Immature natural killer cell (primary cell): ENCODE measurements at regions not wholly inside any gene's neighbourhood (a gene's known extent, or its start where the extent isn't known, plus 50 kb on each side); places are given as distances from the start of the nearest gene placed in this dataset.

ENCODE experiments used
- DNase-seq, 3 donors: peaks; one replicate each; pipeline ENCODE4 v3.0.0; 2022; ENCODE audit warnings: mixed read lengths in 1 of 3
- H3K27ac Mint-ChIP-seq, 6 donors: one replicate each; pipeline ENCODE4 v1.8.0; 2020; ENCODE audit warnings: mixed read lengths in 6 of 6, mild to moderate bottlenecking in 5 of 6, inconsistent platforms in 4 of 6, moderate library complexity in 3 of 6
- H3K27me3 Mint-ChIP-seq, 3 donors: one replicate each; pipeline ENCODE4 v1.8.0; 2020 to 2021; ENCODE audit warnings: low read depth in 3 of 3, mild to moderate bottlenecking in 3 of 3, mixed read lengths in 3 of 3, moderate library complexity in 3 of 3, inconsistent platforms in 1 of 3
- H3K36me3 Mint-ChIP-seq, 3 donors: one replicate each; pipeline ENCODE4 v1.8.0; 2020; ENCODE audit warnings: mixed read lengths in 3 of 3, inconsistent platforms in 2 of 3, mild to moderate bottlenecking in 2 of 3
- H3K4me1 Mint-ChIP-seq, 2 donors: one replicate each; pipeline ENCODE4 v1.8.0; 2020; ENCODE audit warnings: inconsistent platforms in 2 of 2, mild to moderate bottlenecking in 2 of 2, mixed read lengths in 2 of 2, moderate library complexity in 1 of 2
- H3K4me3 Mint-ChIP-seq, 5 donors: one replicate each; pipeline ENCODE4 v1.8.0; 2020; ENCODE audit warnings: mild to moderate bottlenecking in 5 of 5, mixed read lengths in 5 of 5, inconsistent platforms in 3 of 5, moderate library complexity in 3 of 5
- H3K9me3 Mint-ChIP-seq, 6 donors: one replicate each; pipeline ENCODE4 v1.8.0; 2020; ENCODE audit warnings: mild to moderate bottlenecking in 6 of 6, mixed read lengths in 6 of 6, inconsistent platforms in 4 of 6, moderate library complexity in 3 of 6

GRCh38 chr10:21069929-21070700, 173.0 kb upstream of the NEBL start:
- Mint-ChIP-seq H3K4me1 (no peaks in the 10 kb centered on the region), H3K27me3 (peaks cover 0 to 5% (median 4%) of the 10 kb centered on the region in 3 donors), H3K4me3 (no peak overlapping the region), H3K27ac (no peak overlapping the region), H3K9me3 (peaks cover 0 to 3% (median 0%) of the 10 kb centered on the region in 6 donors), H3K36me3 (no peaks in the 10 kb centered on the region)
- DNase-seq, result no peak

GRCh38 chr10:21069278-21069677, 172.2 kb upstream of the NEBL start:
- no peaks in the 10 kb centered on the region for H3K36me3 Mint-ChIP-seq
- no peaks in the 10 kb centered on the region for H3K4me1 Mint-ChIP-seq
- DNase-seq, result no peak
- no peak overlapping the region for H3K4me3 Mint-ChIP-seq
- no peak overlapping the region for H3K27ac Mint-ChIP-seq
- H3K9me3 Mint-ChIP-seq, result peaks cover 0 to 5% (median 0%) of the 10 kb centered on the region in 6 donors
- peaks cover 2 to 5% (median 4%) of the 10 kb centered on the region in 3 donors for H3K27me3 Mint-ChIP-seq

- Mint-ChIP-seq H3K27ac (no peak overlapping the region), H3K9me3 (peaks cover 0 to 5% (median 0%) of the 10 kb centered on the region in 6 donors), H3K36me3 (no peaks in the 10 kb centered on the region), H3K27me3 (peaks cover 2 to 5% (median 4%) of the 10 kb centered on the region in 3 donors), H3K4me1 (no peaks in the 10 kb centered on the region), H3K4me3 (no peak overlapping the region)
- no peak for DNase-seq
Measured at GRCh38 chr10:21068026-21068656, 171.0 kb upstream of the NEBL start.

GRCh38 chr10:21065621-21066248, 168.6 kb upstream of the NEBL start:
- DNase-seq, result no peak
- Mint-ChIP-seq H3K9me3 (peaks cover 0 to 3% (median 0%) of the 10 kb centered on the region in 6 donors), H3K27me3 (peaks cover 2 to 4% (median 3%) of the 10 kb centered on the region in 3 donors), H3K27ac (no peak overlapping the region), H3K36me3 (no peaks in the 10 kb centered on the region), H3K4me3 (no peak overlapping the region), H3K4me1 (no peaks in the 10 kb centered on the region)

- H3K27me3 Mint-ChIP-seq, result peaks cover 2 to 4% (median 2%) of the 10 kb centered on the region in 3 donors
- H3K4me3 Mint-ChIP-seq, result no peak overlapping the region
- H3K27ac Mint-ChIP-seq, result no peak overlapping the region
- H3K36me3 Mint-ChIP-seq, result no peaks in the 10 kb centered on the region
- peaks cover 0 to 5% (median 3%) of the 10 kb centered on the region in 6 donors for H3K9me3 Mint-ChIP-seq
- no peak for DNase-seq
- H3K4me1 Mint-ChIP-seq, result no peaks in the 10 kb centered on the region
Measured at GRCh38 chr10:21061982-21062381, 164.9 kb upstream of the NEBL start.

GRCh38 chr10:21061184-21061583, 164.1 kb upstream of the NEBL start:
- no peak overlapping the region for H3K27ac Mint-ChIP-seq
- DNase-seq, result no peak
- peaks cover 0 to 5% (median 3%) of the 10 kb centered on the region in 6 donors for H3K9me3 Mint-ChIP-seq
- no peaks in the 10 kb centered on the region for H3K4me1 Mint-ChIP-seq
- H3K27me3 Mint-ChIP-seq, result peaks cover 2 to 4% (median 2%) of the 10 kb centered on the region in 3 donors
- H3K36me3 Mint-ChIP-seq, result no peaks in the 10 kb centered on the region
- H3K4me3 Mint-ChIP-seq, result no peak overlapping the region

- no peaks in the 10 kb centered on the region for H3K36me3 Mint-ChIP-seq
- H3K27ac Mint-ChIP-seq, result no peak overlapping the region
- H3K27me3 Mint-ChIP-seq, result peaks cover 0 to 4% (median 2%) of the 10 kb centered on the region in 3 donors
- H3K4me3 Mint-ChIP-seq, result no peak overlapping the region
- no peaks in the 10 kb centered on the region for H3K4me1 Mint-ChIP-seq
- peaks cover 0 to 6% (median 4%) of the 10 kb centered on the region in 6 donors for H3K9me3 Mint-ChIP-seq
- no peak for DNase-seq
Measured at GRCh38 chr10:21060626-21061025, 163.5 kb upstream of the NEBL start.

- Mint-ChIP-seq H3K9me3 (peaks cover 0 to 6% (median 2%) of the 10 kb centered on the region in 6 donors), H3K27me3 (peaks cover 0 to 2% (median 0%) of the 10 kb centered on the region in 3 donors), H3K27ac (no peak overlapping the region), H3K36me3 (no peaks in the 10 kb centered on the region), H3K4me1 (no peaks in the 10 kb centered on the region), H3K4me3 (no peak overlapping the region)
- DNase-seq, result no peak
Measured at GRCh38 chr10:21057989-21058388, 160.9 kb upstream of the NEBL start.

GRCh38 chr10:21057436-21057835, 160.3 kb upstream of the NEBL start:
- Mint-ChIP-seq H3K27ac (no peak overlapping the region), H3K9me3 (peaks cover 0 to 6% (median 2%) of the 10 kb centered on the region in 6 donors)

GRCh38 chr10:21056461-21056860, 159.3 kb upstream of the NEBL start:
- H3K36me3 Mint-ChIP-seq, result no peaks in the 10 kb centered on the region
- peaks cover 0 to 6% (median 2%) of the 10 kb centered on the region in 6 donors for H3K9me3 Mint-ChIP-seq
- DNase-seq, result no peak
- no peak overlapping the region for H3K4me3 Mint-ChIP-seq
- no peaks in the 10 kb centered on the region for H3K4me1 Mint-ChIP-seq
- no peak overlapping the region for H3K27ac Mint-ChIP-seq
- peaks cover 0 to 6% (median 4%) of the 10 kb centered on the region in 3 donors for H3K27me3 Mint-ChIP-seq

More at GRCh38 chr10:21057436-21057835, 160.3 kb upstream of the NEBL start:
- H3K4me3 Mint-ChIP-seq, result no peak overlapping the region
- no peak for DNase-seq
- no peaks in the 10 kb centered on the region for H3K36me3 Mint-ChIP-seq
- H3K4me1 Mint-ChIP-seq, result no peaks in the 10 kb centered on the region
- peaks cover 0 to 4% (median 0%) of the 10 kb centered on the region in 3 donors for H3K27me3 Mint-ChIP-seq

- Mint-ChIP-seq H3K27me3 (peaks cover 0 to 6% (median 4%) of the 10 kb centered on the region in 3 donors), H3K9me3 (peaks cover 0 to 5% (median 5%) of the 10 kb centered on the region in 6 donors), H3K4me3 (no peak overlapping the region), H3K4me1 (no peaks in the 10 kb centered on the region), H3K36me3 (no peaks in the 10 kb centered on the region), H3K27ac (peak overlapping the region in 1 of 6 donors; percentile 15)
- DNase-seq, result no peak
Measured at GRCh38 chr10:21055339-21056135, 158.4 kb upstream of the NEBL start.

- no peak overlapping the region for H3K27ac Mint-ChIP-seq
- H3K9me3 Mint-ChIP-seq, result peaks cover 0 to 5% (median 4%) of the 10 kb centered on the region in 6 donors
- H3K4me1 Mint-ChIP-seq, result no peaks in the 10 kb centered on the region
- no peaks in the 10 kb centered on the region for H3K36me3 Mint-ChIP-seq
- H3K4me3 Mint-ChIP-seq, result no peak overlapping the region
- peaks cover 0 to 6% (median 4%) of the 10 kb centered on the region in 3 donors for H3K27me3 Mint-ChIP-seq
- DNase-seq, result no peak
Measured at GRCh38 chr10:21053953-21054690, 157.0 kb upstream of the NEBL start.

- H3K9me3 Mint-ChIP-seq, result peaks cover 0 to 5% (median 4%) of the 10 kb centered on the region in 6 donors
- no peak for DNase-seq
- H3K4me3 Mint-ChIP-seq, result no peak overlapping the region
- H3K4me1 Mint-ChIP-seq, result no peaks in the 10 kb centered on the region
- peaks cover 0 to 6% (median 4%) of the 10 kb centered on the region in 3 donors for H3K27me3 Mint-ChIP-seq
- no peak overlapping the region for H3K27ac Mint-ChIP-seq
- H3K36me3 Mint-ChIP-seq, result no peaks in the 10 kb centered on the region
Measured at GRCh38 chr10:21052709-21053104, 155.6 kb upstream of the NEBL start.
